ENCODE measurements at regions not wholly inside any gene's neighbourhood (a gene's known extent, or its start where the extent isn't known, plus 50 kb on each side); places are given as distances from the start of the nearest gene placed in this dataset.

DNA sequence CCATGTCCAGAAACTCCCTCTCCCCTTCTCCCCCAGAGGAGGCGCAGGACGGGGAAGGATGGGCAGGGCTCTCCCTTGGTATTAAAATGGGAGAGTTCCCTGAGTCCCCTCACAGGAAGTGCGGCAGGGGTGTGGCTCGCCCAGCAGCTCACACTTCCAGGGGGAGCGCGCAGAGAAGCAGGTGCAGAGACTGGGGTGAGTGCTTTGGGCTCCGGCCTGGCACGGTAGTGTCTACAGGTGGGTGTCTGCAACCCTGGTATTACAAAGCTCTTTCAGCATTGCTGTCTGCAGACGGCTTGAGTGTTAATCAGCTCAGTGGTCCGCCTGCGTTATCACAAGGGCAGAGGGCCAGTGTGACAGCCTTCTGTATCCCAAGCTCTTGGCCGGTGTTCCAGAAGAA, 114.9 kb upstream of the FBXL7 start:
- H3K4me1 ChIP-seq (ENCODE audit: control insufficient read depth in 1 of 2, insufficient read depth in 1 of 2, low read depth in 1 of 2, low read length in 1 of 2): no peaks in the 10 kb centered on the region
- no peaks in the 10 kb centered on the region for H3K36me3 ChIP-seq
- TF ChIP-seq CTCF (IDR thresholded peaks at IDR 0.05): no peak
- H3K9me3 ChIP-seq: no peaks in the 10 kb centered on the region
- no peak overlapping the region for H3K27ac ChIP-seq
- no peaks in the 10 kb centered on the region for H3K27me3 ChIP-seq
- H3K4me3 ChIP-seq (ENCODE audit: low read depth in 1 of 2, low read length in 1 of 2): no peak overlapping the region

DNA sequence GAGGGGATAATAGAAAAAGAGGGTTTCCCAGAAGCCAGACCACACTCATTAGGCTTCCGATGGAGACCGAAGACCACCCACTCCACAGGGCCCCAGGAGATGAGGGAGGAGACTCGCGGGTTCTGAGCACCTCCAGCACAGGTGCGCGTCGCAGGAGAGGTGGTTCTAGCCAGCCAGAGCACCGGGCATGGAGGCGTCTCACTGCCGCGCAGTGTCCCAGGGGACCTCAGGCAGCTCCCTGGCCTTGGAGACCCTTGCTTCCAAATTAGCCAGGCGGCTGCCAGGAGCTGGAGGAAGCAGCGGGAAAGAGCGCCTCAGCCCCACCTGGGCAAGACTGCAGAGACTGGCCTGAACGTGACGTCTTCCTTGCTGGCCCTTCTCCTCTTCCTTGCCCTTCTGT, 115.4 kb upstream of the FBXL7 start:
- no peaks in the 10 kb centered on the region for H3K4me1 ChIP-seq (ENCODE audit: control insufficient read depth in 1 of 2, insufficient read depth in 1 of 2, low read depth in 1 of 2, low read length in 1 of 2)
- H3K27ac ChIP-seq: no peak overlapping the region
- no peak overlapping the region for H3K4me3 ChIP-seq (ENCODE audit: low read depth in 1 of 2, low read length in 1 of 2)
- H3K27me3 ChIP-seq: no peaks in the 10 kb centered on the region
- H3K36me3 ChIP-seq: no peaks in the 10 kb centered on the region
- no peak for TF ChIP-seq CTCF (IDR thresholded peaks at IDR 0.05)
- no peaks in the 10 kb centered on the region for H3K9me3 ChIP-seq

DNA sequence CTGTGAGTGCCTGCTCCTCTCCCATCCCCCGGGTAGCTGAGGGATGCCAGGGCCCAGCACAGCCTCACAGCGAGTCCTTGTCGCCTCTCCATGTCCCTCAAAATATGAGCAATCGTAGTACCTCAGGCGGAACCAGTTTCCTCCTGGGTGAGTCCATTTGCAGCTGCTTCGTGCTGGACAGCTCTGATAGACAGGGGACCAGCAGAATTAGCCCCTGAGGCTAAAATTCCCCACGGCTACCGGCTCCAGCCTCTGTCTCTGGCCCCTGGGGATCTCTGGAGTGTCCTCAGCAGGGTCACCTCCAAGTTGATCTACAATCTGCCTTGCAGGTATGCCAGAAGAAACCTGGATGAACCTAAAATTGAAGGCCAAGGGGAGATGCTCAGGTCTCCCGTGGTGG, 115.8 kb upstream of the FBXL7 start:
- H3K27me3 ChIP-seq: no peaks in the 10 kb centered on the region
- no peaks in the 10 kb centered on the region for H3K9me3 ChIP-seq
- H3K27ac ChIP-seq: no peak overlapping the region
- no peak overlapping the region for H3K4me3 ChIP-seq (ENCODE audit: low read depth in 1 of 2, low read length in 1 of 2)
- no peaks in the 10 kb centered on the region for H3K4me1 ChIP-seq (ENCODE audit: control insufficient read depth in 1 of 2, insufficient read depth in 1 of 2, low read depth in 1 of 2, low read length in 1 of 2)
- no peaks in the 10 kb centered on the region for H3K36me3 ChIP-seq
- TF ChIP-seq CTCF (IDR thresholded peaks at IDR 0.05): no peak

GRCh38 chr5:15383469-15383868, 116.5 kb upstream of the FBXL7 start:
- H3K4me1 ChIP-seq (ENCODE audit: control insufficient read depth in 1 of 2, insufficient read depth in 1 of 2, low read depth in 1 of 2, low read length in 1 of 2): no peaks in the 10 kb centered on the region
- no peak overlapping the region for H3K4me3 ChIP-seq (ENCODE audit: low read depth in 1 of 2, low read length in 1 of 2)
- no peaks in the 10 kb centered on the region for H3K27me3 ChIP-seq
- TF ChIP-seq CTCF (IDR thresholded peaks at IDR 0.05): no peak
- H3K9me3 ChIP-seq: no peaks in the 10 kb centered on the region
- no peak overlapping the region for H3K27ac ChIP-seq
- no peaks in the 10 kb centered on the region for H3K36me3 ChIP-seq

DNA sequence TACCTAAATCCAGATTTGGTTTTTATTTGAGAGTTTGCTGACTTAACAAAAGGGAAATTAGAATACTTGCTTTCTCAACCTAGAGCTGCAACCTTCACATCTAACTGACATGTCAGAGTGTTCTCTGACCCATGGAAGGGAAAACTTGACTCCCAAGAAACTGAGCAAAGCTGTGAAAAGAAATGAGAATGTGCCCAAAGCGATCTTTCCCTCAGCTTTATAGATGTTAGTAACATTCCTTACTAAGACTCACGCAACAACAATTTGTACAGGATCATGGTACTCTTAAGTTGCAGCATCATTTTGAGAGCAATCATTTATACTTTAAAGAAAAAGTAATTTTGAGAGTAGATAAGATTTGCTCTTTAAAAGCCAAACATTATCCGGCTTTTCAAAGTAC, 117.0 kb upstream of the FBXL7 start:
- H3K9me3 ChIP-seq: no peaks in the 10 kb centered on the region
- no peak overlapping the region for H3K4me3 ChIP-seq (ENCODE audit: low read depth in 1 of 2, low read length in 1 of 2)
- TF ChIP-seq CTCF (IDR thresholded peaks at IDR 0.05): no peak
- no peaks in the 10 kb centered on the region for H3K4me1 ChIP-seq (ENCODE audit: control insufficient read depth in 1 of 2, insufficient read depth in 1 of 2, low read depth in 1 of 2, low read length in 1 of 2)
- H3K27ac ChIP-seq: no peak overlapping the region
- H3K36me3 ChIP-seq: no peaks in the 10 kb centered on the region
- H3K27me3 ChIP-seq: no peaks in the 10 kb centered on the region

All from neutrophil (primary cell).